ENCODE measurements at regions not wholly inside any gene's neighbourhood (a gene's known extent, or its start where the extent isn't known, plus 50 kb on each side); places are given as distances from the start of the nearest gene placed in this dataset.

DNA sequence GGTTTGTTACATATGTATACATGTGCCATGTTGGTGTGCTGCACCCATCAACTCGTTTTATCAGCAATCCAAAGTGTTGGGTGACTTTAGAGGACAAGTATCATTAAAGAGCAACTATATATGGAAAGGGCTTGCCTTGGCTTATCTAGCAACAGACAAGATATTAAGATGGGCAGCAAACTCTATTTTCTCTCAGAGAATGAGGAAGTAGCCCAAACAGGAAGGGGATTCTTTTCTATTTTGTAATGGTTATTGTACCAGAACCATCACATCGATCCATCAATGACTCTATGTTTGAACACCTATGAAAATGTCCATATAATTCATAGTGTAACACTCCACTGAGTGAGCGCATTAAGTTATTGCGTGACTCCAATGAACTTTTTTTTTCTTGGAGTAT is 260.1 kb upstream of the SLC24A2 start:
- Histone ChIP-seq H3K9ac (replicated peaks; ENCODE audit: extremely low read depth, insufficient read depth, low read length) (no peak overlapping the region), H3K4me1 (ENCODE audit: control insufficient read depth, extremely low read depth, insufficient read depth, low read length) (no peaks in the 10 kb centered on the region), H3K9me3 (replicated peaks; ENCODE audit: control insufficient read depth, insufficient read depth, low read length) (no peaks in the 10 kb centered on the region), H3K27ac (ENCODE audit: insufficient read depth, low read depth, low read length) (no peak overlapping the region), H3K4me2 (ENCODE audit: insufficient read depth, low read length) (no peak overlapping the region), H3K9me1 (replicated peaks; ENCODE audit: control insufficient read depth, extremely low read depth, insufficient read depth, low read length) (no peaks in the 10 kb centered on the region), H3K27me3 (ENCODE audit: control insufficient read depth in 2 of 2, insufficient read depth in 2 of 2, low read length in 2 of 2) (no peaks in the 10 kb centered on the region), H3K4me3 (replicated peaks in 1 of 3; ENCODE audit: insufficient read depth in 1 of 3, low read depth in 1 of 3, low read length in 3 of 3) (no peak overlapping the region), H3K79me2 (ENCODE audit: control insufficient read depth, insufficient read depth, low read length) (no peaks in the 10 kb centered on the region), H3K36me3 (ENCODE audit: control insufficient read depth in 2 of 2, extremely low read depth in 1 of 2, insufficient read depth in 2 of 2, low read length in 2 of 2) (no peaks in the 10 kb centered on the region), H4K20me1 (replicated peaks; ENCODE audit: control insufficient read depth, extremely low read depth, insufficient read depth, low read length) (no peaks in the 10 kb centered on the region), H2AFZ (ENCODE audit: low read depth, low read length) (no peak overlapping the region)
- BruUV-seq (replicated peaks) = no TSS peak
- no peak for FAIRE-seq
- no peak for DNase-seq (ENCODE audit: low read depth, low spot score)
- ChIA-PET CTCF (interaction anchor here (1.1 kb wide), 1 partner anchor 555 kb away, joined by 3 read pairs; no protein-coding TSS in a partner anchor), POLR2A (no interaction called here)
- dilution Hi-C loops (cut with MboI; ENCODE audit: extremely low pct_ligation_motif_present, low sequenced_read_pairs) = no loop called here
- TF ChIP-seq EZH2 (IDR thresholded peaks at IDR 0.05; ENCODE audit: borderline replicate concordance, low read depth, low read length, severe bottlenecking) (no peak), GATA2 (IDR thresholded peaks at IDR 0.05; ENCODE audit: insufficient read depth, insufficient read length, low read depth, low read length) (no peak), FOS (IDR thresholded peaks at IDR 0.05; ENCODE audit: borderline replicate concordance, insufficient read depth, low read length) (no peak), CTCF (IDR thresholded peaks at IDR 0.05; ENCODE audit: extremely low read depth in 1 of 2, insufficient read depth in 1 of 2, low read depth in 1 of 2, low read length in 2 of 2) (no peak), POLR2AphosphoS5 (IDR thresholded peaks at IDR 0.05; ENCODE audit: insufficient read depth, low read depth, low read length) (no peak), POLR2A (IDR thresholded peaks at IDR 0.05; ENCODE audit: low read depth, low read length) (no peak), JUN (IDR thresholded peaks at IDR 0.05; ENCODE audit: borderline replicate concordance, insufficient read depth, insufficient read length, low read depth) (no peak), MYC (IDR thresholded peaks at IDR 0.05; ENCODE audit: low read depth, low read length) (no peak)
- TF ChIP-seq, protein P1, sequence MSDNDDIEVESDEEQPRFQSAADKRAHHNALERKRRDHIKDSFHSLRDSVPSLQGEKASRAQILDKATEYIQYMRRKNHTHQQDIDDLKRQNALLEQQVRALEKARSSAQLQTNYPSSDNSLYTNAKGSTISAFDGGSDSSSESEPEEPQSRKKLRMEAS (IDR thresholded peaks at IDR 0.05; ENCODE audit: insufficient read depth, insufficient read length) = no peak
- intact Hi-C loops (cut with micrococcal nuclease) = no loop called here

All from endothelial cell of umbilical vein (primary cell).